GM10266 (cell line): ENCODE measurements at regions not wholly inside any gene's neighbourhood (a gene's known extent, or its start where the extent isn't known, plus 50 kb on each side); places are given as distances from the start of the nearest gene placed in this dataset.

Experiments used
- DNase-seq: peaks from one replicate; pipeline ENCODE4 v3.0.0; 2012; ENCODE audit errors: extremely low spot score
- CTCF ChIP-seq: IDR thresholded peaks from 2 replicates; pipeline ENCODE4 v1.5.1; 2012; ENCODE audit warnings: mild to moderate bottlenecking, low read depth; ENCODE audit not compliant: control insufficient read depth, insufficient read depth; ENCODE audit errors: missing control alignments

- TF ChIP-seq CTCF, result no peak
- DNase-seq, result no peak
Measured at GRCh38 chr9:109941771-109942170, 161.8 kb downstream of the PALM2AKAP2 start.

- no peak for DNase-seq
Measured at GRCh38 chr9:109945573-109945972, 165.6 kb downstream of the PALM2AKAP2 start.

GRCh38 chr9:109948453-109948852, 168.5 kb downstream of the PALM2AKAP2 start:
- TF ChIP-seq CTCF, result no peak
- DNase-seq, result no peak

More at GRCh38 chr9:109945573-109945972, 165.6 kb downstream of the PALM2AKAP2 start:
- no peak for TF ChIP-seq CTCF

GRCh38 chr9:109950710-109951443, 170.9 kb downstream of the PALM2AKAP2 start:
- no peak for TF ChIP-seq CTCF
- no peak for DNase-seq

- no peak for DNase-seq
- no peak for TF ChIP-seq CTCF
Measured at GRCh38 chr9:109953300-109953699, 173.3 kb downstream of the PALM2AKAP2 start.

GRCh38 chr9:109953813-109954497, 174.0 kb downstream of the PALM2AKAP2 start:
- DNase-seq, result no peak

More at GRCh38 chr9:109953813-109954497, 174.0 kb downstream of the PALM2AKAP2 start:
- no peak for TF ChIP-seq CTCF
